ENCODE measurements at regions not wholly inside any gene's neighbourhood (a gene's known extent, or its start where the extent isn't known, plus 50 kb on each side); places are given as distances from the start of the nearest gene placed in this dataset.
"Not testable (repeated sequence)": the region's sequence is repeated elsewhere in the genome, so short reads cannot be mapped to it uniquely, and the experiment has no call there.

DNA sequence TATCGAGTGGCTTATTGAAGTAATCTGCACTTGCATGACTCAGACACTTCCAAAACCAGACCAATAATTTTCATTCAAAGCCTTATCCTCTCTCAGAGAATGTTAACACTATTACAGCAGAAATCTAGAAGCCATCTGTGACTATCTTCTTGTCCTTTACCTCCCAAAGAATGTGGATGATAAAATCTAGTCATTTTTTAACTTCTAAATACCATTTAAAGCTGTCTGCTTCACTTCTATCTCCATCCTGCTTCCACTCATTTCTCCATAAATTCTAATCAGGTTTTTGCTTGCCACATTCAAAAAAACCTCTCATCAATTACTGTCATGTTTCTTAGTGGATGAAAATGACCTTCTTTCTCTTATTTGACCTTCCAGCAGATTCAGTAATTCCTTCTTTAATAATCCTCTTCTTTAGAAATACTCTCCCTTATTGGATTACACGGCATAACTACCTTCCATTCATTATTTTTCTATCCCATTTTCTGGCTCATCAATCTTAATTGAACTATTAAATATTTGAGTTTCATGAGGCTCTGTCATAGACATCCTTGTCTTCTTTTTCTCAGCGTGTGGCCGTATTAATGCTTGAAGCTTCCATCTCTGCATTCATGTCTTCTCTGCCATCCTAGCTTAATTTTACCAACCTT, 1999.4 kb downstream of the MRPL39 start:
- intact Hi-C loops (cut with micrococcal nuclease): no loop called here
- Mint-ChIP-seq H3K27ac (no peak overlapping the region), H3K27me3 (no peaks in the 10 kb centered on the region), H3K36me3 (ENCODE audit: low read depth) (no peaks in the 10 kb centered on the region), H3K4me3 (no peak overlapping the region), H3K9me3 (peaks cover 12% of the 10 kb centered on the region), H3K4me1 (ENCODE audit: low read depth) (no peaks in the 10 kb centered on the region)

DNA sequence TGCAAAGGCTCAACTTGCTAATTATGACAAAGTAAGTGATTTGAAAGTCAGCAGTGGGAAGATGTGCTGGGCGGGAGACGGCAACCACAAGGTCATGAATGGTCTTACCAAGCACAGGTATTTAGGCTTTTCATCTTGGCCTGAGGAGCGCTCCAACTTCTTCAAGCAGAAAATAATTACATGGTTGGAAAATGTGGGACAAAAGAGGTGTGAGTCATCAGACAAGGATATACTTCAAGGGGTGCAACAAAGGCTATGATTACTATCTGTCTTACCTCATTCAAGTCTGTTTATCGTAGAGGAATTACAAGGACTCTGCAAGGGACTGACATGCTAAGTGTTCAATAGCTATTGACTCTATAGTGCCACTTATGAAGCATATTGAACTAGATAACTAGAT, 2005.7 kb downstream of the MRPL39 start:
- H3K4me3 Mint-ChIP-seq: no peak overlapping the region
- no peaks in the 10 kb centered on the region for H3K27me3 Mint-ChIP-seq
- intact Hi-C loops (cut with micrococcal nuclease): no loop called here
- no peak overlapping the region for H3K27ac Mint-ChIP-seq
- peaks cover 23% of the 10 kb centered on the region for H3K9me3 Mint-ChIP-seq
- H3K36me3 Mint-ChIP-seq (ENCODE audit: low read depth): no peaks in the 10 kb centered on the region
- H3K4me1 Mint-ChIP-seq (ENCODE audit: low read depth): no peaks in the 10 kb centered on the region

DNA sequence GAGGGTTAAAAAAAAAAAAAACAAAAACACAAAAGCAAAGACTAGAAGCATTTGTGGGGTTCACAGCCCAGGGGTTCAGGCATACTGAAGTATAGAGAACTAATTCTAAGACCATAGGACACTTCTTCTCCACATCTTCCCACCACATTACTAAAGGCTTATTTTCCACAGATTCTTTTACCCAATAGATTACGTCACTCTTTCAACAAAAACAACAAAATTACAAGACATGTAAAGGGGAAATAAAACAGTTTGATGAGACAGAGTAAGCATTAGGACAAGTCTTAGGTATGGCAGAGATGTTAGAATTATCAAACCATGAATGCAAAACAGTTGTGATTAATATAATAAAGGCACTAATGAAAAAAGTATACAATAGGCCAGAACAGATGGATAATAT, 2013.7 kb downstream of the MRPL39 start:
- intact Hi-C loops (cut with micrococcal nuclease): loop anchor here (2.0 kb wide), 1 partner anchor 37 kb away; no protein-coding TSS in a partner anchor
- no peaks in the 10 kb centered on the region for H3K9me3 Mint-ChIP-seq
- H3K27ac Mint-ChIP-seq: no peak overlapping the region
- H3K27me3 Mint-ChIP-seq: no peaks in the 10 kb centered on the region
- no peaks in the 10 kb centered on the region for H3K4me1 Mint-ChIP-seq (ENCODE audit: low read depth)
- no peak overlapping the region for H3K4me3 Mint-ChIP-seq
- H3K36me3 Mint-ChIP-seq (ENCODE audit: low read depth): no peaks in the 10 kb centered on the region

DNA sequence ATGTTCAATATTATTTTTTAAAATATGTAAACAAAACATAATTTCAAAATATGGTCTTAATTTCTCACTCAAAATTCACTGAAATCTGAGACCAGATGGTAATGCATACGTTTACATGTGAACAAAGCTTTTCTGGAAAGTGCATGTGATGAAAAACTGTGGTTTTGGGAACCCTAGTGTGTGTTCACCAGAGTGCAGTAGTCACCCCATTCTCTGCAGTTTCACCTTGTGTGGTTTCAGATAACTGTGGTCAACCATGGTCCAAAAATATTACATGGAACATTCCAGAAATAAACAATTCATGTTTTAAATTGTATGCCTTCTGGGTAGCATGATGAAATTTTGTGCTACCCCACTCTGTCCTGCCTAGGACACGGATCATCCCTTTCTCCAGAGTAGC, 2021.9 kb downstream of the MRPL39 start:
- H3K36me3 Mint-ChIP-seq (ENCODE audit: low read depth): no peaks in the 10 kb centered on the region
- intact Hi-C loops (cut with micrococcal nuclease): no loop called here
- H3K4me1 Mint-ChIP-seq (ENCODE audit: low read depth): no peaks in the 10 kb centered on the region
- H3K27ac Mint-ChIP-seq: no peak overlapping the region
- no peaks in the 10 kb centered on the region for H3K9me3 Mint-ChIP-seq
- no peaks in the 10 kb centered on the region for H3K27me3 Mint-ChIP-seq
- H3K4me3 Mint-ChIP-seq: no peak overlapping the region

DNA sequence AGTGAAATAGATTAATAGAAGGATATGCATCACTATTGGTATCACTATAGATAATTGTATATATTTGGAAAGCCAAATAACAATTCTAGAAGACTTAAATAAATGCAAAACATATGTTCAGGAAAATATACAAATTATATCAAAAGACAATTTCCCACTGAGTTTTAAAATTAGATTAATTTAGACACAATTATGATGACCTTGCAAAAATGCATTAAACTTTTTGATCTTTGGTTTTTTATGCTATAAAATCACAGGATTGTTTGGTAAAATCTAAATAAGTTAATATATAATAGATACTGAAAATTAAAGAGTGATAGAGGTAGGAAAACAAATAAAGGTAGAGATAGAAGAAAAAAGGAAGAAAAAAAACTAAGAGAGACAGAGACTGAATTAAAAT, 2027.7 kb downstream of the MRPL39 start:
- H3K27me3 Mint-ChIP-seq: no peaks in the 10 kb centered on the region
- no peaks in the 10 kb centered on the region for H3K36me3 Mint-ChIP-seq (ENCODE audit: low read depth)
- no peaks in the 10 kb centered on the region for H3K4me1 Mint-ChIP-seq (ENCODE audit: low read depth)
- H3K27ac Mint-ChIP-seq: no peak overlapping the region
- no peaks in the 10 kb centered on the region for H3K9me3 Mint-ChIP-seq
- intact Hi-C loops (cut with micrococcal nuclease): no loop called here
- H3K4me3 Mint-ChIP-seq: no peak overlapping the region

DNA sequence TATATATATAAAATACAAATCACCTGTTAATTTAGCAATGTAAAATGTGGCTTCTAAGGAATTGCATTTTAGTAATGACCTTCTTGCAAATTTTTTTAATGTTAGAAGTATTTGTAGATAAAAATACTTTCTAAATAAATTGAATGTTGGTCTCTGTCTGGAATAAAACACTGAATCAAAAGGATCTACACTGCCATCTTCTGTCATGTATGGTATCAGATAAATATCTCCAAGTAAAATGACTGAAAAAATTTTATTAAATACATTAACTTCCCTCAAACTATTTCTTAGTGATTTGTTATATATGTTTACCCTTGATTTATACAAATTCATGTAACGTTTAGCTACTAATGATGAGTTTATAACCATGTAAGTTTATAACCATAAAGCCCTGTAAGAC, 2029.3 kb downstream of the MRPL39 start:
- no peaks in the 10 kb centered on the region for H3K27me3 Mint-ChIP-seq
- no peaks in the 10 kb centered on the region for H3K9me3 Mint-ChIP-seq
- H3K27ac Mint-ChIP-seq: no peak overlapping the region
- no peak overlapping the region for H3K4me3 Mint-ChIP-seq
- intact Hi-C loops (cut with micrococcal nuclease): no loop called here
- H3K4me1 Mint-ChIP-seq (ENCODE audit: low read depth): no peaks in the 10 kb centered on the region
- H3K36me3 Mint-ChIP-seq (ENCODE audit: low read depth): no peaks in the 10 kb centered on the region

DNA sequence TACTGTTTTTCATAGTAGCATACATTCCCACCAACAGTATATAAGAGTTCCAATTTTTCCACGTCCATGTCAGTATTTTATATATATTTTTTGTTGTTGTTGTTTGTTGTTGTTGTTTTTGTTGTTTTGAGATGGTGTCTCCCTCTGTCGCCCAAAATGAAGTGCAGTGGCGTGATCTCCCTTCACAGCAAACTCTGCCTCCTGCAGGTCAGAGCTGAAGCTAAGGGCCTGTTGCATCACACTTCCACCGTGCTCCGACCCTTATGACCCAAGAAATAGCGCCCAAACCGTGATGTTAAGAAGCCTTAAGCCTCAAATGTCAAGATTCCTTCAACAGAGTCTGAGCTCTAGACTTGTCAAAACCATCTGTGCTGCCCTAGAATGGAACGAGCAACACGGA, 2032.3 kb downstream of the MRPL39 start:
- Mint-ChIP-seq H3K27me3 (no peaks in the 10 kb centered on the region), H3K27ac (no peak overlapping the region), H3K36me3 (ENCODE audit: low read depth) (no peaks in the 10 kb centered on the region), H3K4me3 (no peak overlapping the region), H3K4me1 (ENCODE audit: low read depth) (no peaks in the 10 kb centered on the region), H3K9me3 (no peaks in the 10 kb centered on the region)
- intact Hi-C loops (cut with micrococcal nuclease): no loop called here

DNA sequence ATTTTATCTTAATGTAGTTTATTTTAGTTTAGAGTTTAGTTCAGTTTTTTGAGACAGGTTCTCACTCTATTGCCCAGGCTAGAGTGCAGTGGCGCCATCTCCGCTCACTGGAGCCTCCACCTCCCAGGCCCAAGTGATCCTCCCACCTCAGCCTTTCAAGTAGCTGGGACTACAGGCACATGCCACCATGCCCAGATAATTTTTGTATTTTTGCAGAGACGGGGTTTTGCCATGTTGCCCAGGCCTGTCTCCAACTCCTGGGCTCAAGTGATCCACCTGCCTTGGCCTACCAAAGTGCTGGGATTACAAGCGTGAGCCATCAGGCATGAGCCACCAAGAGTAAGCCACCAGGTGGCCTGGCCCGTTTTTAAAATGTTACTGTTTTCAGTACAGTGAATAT, 2058.4 kb downstream of the MRPL39 start:
- intact Hi-C loops (cut with micrococcal nuclease); H3K9me3 Mint-ChIP-seq; H3K4me1 Mint-ChIP-seq (ENCODE audit: low read depth); H3K4me3 Mint-ChIP-seq; H3K36me3 Mint-ChIP-seq (ENCODE audit: low read depth); H3K27me3 Mint-ChIP-seq; H3K27ac Mint-ChIP-seq: not testable (repeated sequence)

DNA sequence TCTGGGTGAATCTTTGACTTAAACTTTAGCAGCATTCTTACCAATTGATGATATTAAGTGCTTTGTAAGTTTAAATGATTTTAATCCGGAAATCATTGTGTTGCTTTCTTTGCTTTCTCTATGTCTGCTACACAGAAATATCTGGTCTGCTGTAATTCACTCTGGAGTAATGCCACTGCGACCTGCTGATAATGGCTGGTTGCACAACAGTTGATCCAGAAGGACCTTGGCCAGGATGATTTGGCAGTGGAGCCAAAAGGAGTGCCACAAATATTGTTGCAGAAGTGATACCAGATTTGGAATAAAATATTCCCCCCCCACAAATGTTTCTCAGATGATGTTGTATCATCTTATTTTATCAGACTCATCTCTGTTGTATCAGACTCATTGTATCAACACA, 2063.9 kb downstream of the MRPL39 start:
- no peaks in the 10 kb centered on the region for H3K27me3 Mint-ChIP-seq
- intact Hi-C loops (cut with micrococcal nuclease): no loop called here
- no peaks in the 10 kb centered on the region for H3K36me3 Mint-ChIP-seq (ENCODE audit: low read depth)
- no peaks in the 10 kb centered on the region for H3K4me1 Mint-ChIP-seq (ENCODE audit: low read depth)
- no peak overlapping the region for H3K27ac Mint-ChIP-seq
- no peaks in the 10 kb centered on the region for H3K9me3 Mint-ChIP-seq
- H3K4me3 Mint-ChIP-seq: no peak overlapping the region

DNA sequence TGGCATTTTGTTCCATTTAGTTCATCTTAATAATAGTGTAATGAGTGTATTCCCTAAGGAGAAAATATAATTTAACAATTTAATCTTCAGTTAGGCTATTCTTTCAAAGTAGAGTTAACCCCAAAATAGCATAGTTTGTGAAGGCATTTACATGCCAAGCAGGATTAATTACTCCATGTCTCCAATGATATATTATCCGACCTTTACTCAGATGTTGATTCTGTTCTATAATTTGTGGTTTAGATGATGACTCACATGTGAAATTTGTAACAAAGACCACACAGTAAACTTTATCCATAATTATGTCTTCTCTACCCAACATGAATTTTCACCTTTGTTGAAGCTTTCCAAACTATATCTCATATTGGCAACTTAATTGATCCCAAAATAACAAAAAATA, 2065.2 kb downstream of the MRPL39 start:
- H3K27me3 Mint-ChIP-seq: no peaks in the 10 kb centered on the region
- H3K27ac Mint-ChIP-seq: no peak overlapping the region
- no peaks in the 10 kb centered on the region for H3K9me3 Mint-ChIP-seq
- H3K36me3 Mint-ChIP-seq (ENCODE audit: low read depth): no peaks in the 10 kb centered on the region
- no peak overlapping the region for H3K4me3 Mint-ChIP-seq
- intact Hi-C loops (cut with micrococcal nuclease): no loop called here
- no peaks in the 10 kb centered on the region for H3K4me1 Mint-ChIP-seq (ENCODE audit: low read depth)

DNA sequence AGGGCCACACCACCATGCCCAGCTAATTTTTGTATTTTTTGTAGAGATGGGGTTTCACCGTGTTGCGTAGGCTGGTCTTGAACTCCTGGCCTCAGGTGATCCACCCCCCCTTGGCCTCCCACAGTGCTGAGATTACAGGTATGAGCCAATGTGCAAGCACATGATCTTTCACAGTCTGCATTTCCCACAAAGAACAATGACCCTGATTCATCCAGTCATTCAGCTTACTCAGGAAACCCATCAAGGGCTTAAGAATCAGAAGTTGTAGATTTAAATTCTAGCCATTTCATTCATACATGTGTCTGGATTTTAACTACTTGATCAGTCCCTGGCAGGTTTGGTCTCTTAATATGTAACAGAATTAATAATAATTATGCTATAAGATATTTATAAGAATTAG, 2065.7 kb downstream of the MRPL39 start:
- intact Hi-C loops (cut with micrococcal nuclease): no loop called here
- no peaks in the 10 kb centered on the region for H3K36me3 Mint-ChIP-seq (ENCODE audit: low read depth)
- no peaks in the 10 kb centered on the region for H3K4me1 Mint-ChIP-seq (ENCODE audit: low read depth)
- H3K27me3 Mint-ChIP-seq: no peaks in the 10 kb centered on the region
- no peak overlapping the region for H3K4me3 Mint-ChIP-seq
- H3K27ac Mint-ChIP-seq: no peak overlapping the region
- no peaks in the 10 kb centered on the region for H3K9me3 Mint-ChIP-seq

DNA sequence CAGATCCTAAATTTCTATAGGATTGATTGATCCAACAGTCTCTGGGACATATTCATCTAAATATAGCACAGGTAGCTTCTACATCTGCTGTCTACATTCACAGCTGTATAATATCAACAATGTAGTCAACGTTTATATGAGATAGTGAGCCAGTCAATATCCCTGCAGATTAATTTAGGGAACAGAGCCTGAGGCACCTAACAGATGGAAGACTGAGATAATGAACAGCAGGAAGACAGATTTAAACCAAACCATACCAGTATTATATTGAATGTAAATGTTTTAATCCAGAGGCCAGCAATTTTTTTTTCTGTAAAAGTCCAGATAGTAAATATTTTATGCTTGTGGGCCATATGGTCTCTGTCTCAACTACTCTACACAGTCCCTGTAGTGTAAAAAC, 2072.4 kb downstream of the MRPL39 start:
- H3K4me1 Mint-ChIP-seq (ENCODE audit: low read depth): no peaks in the 10 kb centered on the region
- H3K36me3 Mint-ChIP-seq (ENCODE audit: low read depth): no peaks in the 10 kb centered on the region
- H3K4me3 Mint-ChIP-seq: no peak overlapping the region
- H3K9me3 Mint-ChIP-seq: no peaks in the 10 kb centered on the region
- no peaks in the 10 kb centered on the region for H3K27me3 Mint-ChIP-seq
- no peak overlapping the region for H3K27ac Mint-ChIP-seq
- intact Hi-C loops (cut with micrococcal nuclease): no loop called here

DNA sequence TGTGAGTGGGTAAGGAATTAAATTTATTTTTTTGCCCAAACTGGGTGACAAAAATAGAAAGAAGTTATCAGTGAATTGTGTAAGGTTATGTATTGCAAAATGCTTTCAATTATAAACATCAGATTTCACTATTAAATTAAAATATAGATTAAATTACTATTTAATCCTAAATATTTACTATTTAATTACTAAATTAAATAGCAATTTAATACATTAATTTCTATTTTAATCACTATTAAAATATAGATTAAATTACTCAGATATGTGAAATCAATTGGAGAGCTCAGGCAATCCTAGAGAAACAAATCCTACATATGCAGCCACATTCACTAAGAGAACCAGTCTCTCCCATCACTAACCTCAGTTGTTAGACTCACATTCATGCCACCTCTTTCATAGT, 2075.8 kb downstream of the MRPL39 start:
- H3K4me1 Mint-ChIP-seq (ENCODE audit: low read depth): no peaks in the 10 kb centered on the region
- no peaks in the 10 kb centered on the region for H3K9me3 Mint-ChIP-seq
- no peaks in the 10 kb centered on the region for H3K36me3 Mint-ChIP-seq (ENCODE audit: low read depth)
- no peak overlapping the region for H3K27ac Mint-ChIP-seq
- no peaks in the 10 kb centered on the region for H3K27me3 Mint-ChIP-seq
- intact Hi-C loops (cut with micrococcal nuclease): no loop called here
- no peak overlapping the region for H3K4me3 Mint-ChIP-seq

DNA sequence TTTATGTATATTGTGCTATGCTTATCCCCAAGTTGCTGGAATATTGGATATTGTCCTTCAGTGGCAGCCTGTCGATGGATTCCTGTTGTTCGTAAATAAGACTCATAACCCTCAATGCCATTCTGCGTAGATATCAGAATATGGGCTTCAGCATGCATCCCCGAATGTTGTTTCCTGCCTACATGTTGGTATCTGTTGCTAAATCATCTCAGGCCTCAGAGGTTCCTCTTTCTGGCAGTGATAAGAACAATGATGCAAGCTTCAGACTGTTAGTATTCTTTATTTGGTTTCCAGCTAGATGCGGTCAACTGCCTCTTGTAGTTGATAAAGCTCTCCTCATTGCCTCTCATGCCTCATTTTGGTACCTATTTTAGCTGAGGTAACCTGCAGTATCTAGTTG, 2082.6 kb downstream of the MRPL39 start:
- H3K27ac Mint-ChIP-seq: no peak overlapping the region
- H3K4me1 Mint-ChIP-seq (ENCODE audit: low read depth): no peaks in the 10 kb centered on the region
- intact Hi-C loops (cut with micrococcal nuclease): no loop called here
- no peaks in the 10 kb centered on the region for H3K36me3 Mint-ChIP-seq (ENCODE audit: low read depth)
- no peaks in the 10 kb centered on the region for H3K27me3 Mint-ChIP-seq
- no peak overlapping the region for H3K4me3 Mint-ChIP-seq
- H3K9me3 Mint-ChIP-seq: no peaks in the 10 kb centered on the region

DNA sequence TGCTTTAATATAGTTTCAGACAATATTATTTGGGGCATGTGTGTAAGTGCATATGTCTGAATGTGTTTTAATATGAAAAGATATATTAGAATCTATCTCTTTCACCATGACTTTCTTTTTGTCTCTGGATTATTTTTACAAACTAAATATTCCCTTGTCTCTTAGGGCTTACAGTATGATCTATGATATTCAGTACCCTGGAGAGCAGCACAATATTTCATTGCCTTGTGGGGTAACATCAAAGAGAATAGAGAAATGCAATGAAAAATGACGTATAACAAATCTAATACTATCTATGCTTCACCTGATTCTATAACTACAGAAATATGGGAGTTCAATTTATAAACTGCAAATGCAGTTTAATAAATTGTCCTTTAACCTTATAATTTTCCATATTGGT, 2084.5 kb downstream of the MRPL39 start:
- H3K4me3 Mint-ChIP-seq: no peak overlapping the region
- H3K36me3 Mint-ChIP-seq (ENCODE audit: low read depth): no peaks in the 10 kb centered on the region
- intact Hi-C loops (cut with micrococcal nuclease): no loop called here
- H3K27me3 Mint-ChIP-seq: no peaks in the 10 kb centered on the region
- H3K9me3 Mint-ChIP-seq: no peaks in the 10 kb centered on the region
- no peak overlapping the region for H3K27ac Mint-ChIP-seq
- no peaks in the 10 kb centered on the region for H3K4me1 Mint-ChIP-seq (ENCODE audit: low read depth)

Measured in dendritic cell treated with granulocyte-macrophage colony-stimulating factor and Interleukin-4, amounts not matched to agents 40 ng/mL and 50 ng/mL, for 4 days (primary cell).